Omental fat pad (tissue), 3 donors: ENCODE measurements at regions not wholly inside any gene's neighbourhood (a gene's known extent, or its start where the extent isn't known, plus 50 kb on each side); places are given as distances from the start of the nearest gene placed in this dataset.

ENCODE experiments used
- ATAC-seq: fragments of 150-250 bp; one replicate; pipeline ENCODE4 v1.9.1; 2016; ENCODE audit warnings: mild to moderate bottlenecking, moderate library complexity; ENCODE audit not compliant: low FRiP score
- DNase-seq: peaks from one replicate; pipeline ENCODE4 v3.0.0-alpha.2; 2019; ENCODE audit warnings: low spot score
- TF ChIP-seq, protein P1 (sequence below), 3 donors: fragments of 450-650 bp; IDR thresholded peaks; one replicate each; pipeline ENCODE4 v1.5.1; 2016 to 2017; ENCODE audit warnings: antibody characterized with exemption in 3 of 3, mild to moderate bottlenecking in 3 of 3, moderate library complexity in 2 of 3

DNA sequence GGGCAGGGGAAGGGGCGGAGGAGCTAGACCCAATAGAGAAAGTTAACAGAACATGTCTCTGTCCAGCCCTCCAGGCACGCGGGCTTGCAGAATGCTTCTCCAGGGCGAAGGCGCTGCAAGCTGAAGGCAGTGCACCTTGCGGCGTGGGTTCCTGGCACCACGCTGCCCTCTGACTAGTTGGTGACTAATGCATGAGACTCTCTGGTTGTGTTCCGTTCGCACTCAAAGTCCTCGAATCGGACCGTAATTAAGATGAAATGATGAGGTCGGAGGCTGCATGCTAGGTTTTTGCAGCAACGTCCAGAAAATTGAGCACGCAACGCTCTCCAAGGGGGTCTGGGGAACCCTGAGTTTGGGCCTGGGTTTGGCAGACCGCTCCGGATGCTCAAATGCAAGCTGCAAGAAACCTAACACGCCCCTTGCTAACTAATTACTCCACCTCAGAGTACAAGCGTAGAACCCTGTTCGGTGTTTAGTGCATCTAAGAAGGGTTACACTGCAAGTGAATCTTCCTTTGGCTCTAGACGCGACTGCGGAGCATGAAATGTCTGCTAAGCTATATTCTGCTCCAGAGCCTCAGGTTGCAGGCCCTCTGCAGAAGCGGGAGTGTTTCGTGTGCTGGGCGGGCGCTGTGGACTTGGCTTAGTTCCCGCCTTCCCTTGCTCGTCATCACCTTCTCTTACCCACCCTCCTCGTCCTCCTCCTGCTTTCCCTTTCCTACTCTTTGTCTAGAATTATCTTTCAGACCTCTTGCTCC, 57.1 kb upstream of the NKAP start:
- TF ChIP-seq, protein P1, sequence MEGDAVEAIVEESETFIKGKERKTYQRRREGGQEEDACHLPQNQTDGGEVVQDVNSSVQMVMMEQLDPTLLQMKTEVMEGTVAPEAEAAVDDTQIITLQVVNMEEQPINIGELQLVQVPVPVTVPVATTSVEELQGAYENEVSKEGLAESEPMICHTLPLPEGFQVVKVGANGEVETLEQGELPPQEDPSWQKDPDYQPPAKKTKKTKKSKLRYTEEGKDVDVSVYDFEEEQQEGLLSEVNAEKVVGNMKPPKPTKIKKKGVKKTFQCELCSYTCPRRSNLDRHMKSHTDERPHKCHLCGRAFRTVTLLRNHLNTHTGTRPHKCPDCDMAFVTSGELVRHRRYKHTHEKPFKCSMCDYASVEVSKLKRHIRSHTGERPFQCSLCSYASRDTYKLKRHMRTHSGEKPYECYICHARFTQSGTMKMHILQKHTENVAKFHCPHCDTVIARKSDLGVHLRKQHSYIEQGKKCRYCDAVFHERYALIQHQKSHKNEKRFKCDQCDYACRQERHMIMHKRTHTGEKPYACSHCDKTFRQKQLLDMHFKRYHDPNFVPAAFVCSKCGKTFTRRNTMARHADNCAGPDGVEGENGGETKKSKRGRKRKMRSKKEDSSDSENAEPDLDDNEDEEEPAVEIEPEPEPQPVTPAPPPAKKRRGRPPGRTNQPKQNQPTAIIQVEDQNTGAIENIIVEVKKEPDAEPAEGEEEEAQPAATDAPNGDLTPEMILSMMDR (IDR thresholded peaks at IDR 0.05) = no peak
- no peak for DNase-seq
- ATAC-seq = no peak

DNA sequence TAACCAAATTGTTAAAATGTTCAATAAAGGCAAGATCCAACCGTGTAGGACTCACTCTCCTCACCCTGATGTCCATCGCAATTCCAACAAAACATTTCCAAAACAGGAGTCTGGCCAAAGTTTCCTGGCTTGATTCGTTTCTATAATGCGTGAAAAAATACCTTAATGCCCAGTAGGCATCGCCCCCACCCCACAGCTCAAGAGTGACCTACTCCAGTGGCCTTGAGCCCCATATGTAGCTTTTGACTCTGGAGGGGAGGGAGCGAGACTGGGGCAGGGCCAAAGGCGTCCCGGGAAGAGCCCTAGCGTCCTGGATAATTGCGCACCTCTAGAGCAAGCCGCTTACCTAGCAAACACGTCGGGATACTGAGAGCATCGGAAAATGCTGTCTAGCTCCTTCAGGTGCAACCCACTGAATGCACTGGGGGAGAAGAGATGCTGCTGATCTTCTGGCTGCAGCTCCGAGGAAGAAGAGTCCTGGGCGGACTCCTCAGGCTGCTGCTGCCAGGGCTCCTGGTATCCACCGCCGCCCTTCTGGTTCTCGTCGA, 55.6 kb upstream of the NKAP start:
- ATAC-seq = no peak
- no peak for DNase-seq
- TF ChIP-seq, protein P1 (IDR thresholded peaks at IDR 0.05) = no peak

DNA sequence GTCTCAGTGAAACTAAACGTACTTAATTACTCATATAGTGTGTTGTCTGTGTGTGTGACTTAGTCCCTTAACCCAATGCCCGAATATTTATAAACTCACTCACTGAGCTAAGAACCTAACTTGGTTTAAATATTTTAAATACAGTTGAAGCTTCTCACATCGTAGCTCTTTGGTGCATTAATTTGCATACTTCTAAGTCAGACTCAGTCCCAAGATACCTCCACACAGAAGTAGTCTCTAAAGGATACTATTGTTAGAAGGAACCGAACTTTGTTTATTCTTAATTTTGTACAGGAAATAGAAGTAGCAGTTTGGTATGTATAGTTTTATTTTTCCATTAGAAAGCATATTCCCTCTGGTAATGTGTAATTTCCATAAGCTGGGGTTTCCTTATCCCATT, 54.0 kb upstream of the NKAP start:
- no peak for ATAC-seq
- DNase-seq = no peak
- TF ChIP-seq, protein P1 (IDR thresholded peaks at IDR 0.05) = no peak

DNA sequence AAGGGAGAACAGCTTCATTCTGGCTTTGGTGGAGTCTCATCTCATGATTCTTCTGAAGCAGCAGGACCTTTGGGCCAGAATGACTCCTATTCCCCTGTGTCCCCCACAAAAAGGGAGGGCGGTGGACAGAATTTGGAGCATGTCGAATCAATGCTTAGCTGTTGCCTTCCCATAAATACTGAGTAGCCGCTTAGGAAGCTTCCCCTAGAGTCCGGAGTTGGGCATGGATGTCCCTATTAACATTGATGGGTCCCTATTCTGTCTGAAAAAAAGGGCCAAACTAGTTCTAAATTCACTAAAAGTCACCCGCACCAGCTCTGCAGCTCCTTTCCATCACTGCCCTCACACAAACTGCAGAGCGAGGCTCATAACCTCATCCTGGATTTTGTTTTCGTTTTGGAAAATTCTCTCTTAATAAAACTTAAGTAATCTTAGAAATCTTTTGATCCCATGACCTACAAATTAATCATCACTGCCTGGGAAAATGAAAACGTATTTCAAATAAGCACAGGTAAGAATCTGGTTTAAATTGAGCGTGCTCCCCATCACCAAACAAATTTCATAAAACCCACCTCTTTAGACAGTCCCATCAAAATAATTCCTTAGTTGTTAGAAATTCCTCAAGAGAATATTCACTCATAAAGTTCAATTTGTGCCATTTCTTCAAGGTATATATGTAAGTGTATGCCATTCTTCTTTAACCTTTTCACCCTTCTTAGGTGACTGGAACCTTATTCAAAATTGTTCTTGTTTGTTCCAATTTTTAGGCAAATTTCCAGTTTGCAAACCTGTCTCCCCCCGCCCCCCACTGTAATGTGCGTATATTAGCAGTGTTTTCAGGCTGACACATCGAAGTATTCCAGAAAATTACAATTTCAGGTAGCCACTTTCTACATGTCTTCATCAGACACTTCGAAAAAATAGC, 53.3 kb upstream of the NKAP start:
- ATAC-seq (no peak), DNase-seq (no peak)
- TF ChIP-seq, protein P1 (IDR thresholded peaks at IDR 0.05) = no peak

DNA sequence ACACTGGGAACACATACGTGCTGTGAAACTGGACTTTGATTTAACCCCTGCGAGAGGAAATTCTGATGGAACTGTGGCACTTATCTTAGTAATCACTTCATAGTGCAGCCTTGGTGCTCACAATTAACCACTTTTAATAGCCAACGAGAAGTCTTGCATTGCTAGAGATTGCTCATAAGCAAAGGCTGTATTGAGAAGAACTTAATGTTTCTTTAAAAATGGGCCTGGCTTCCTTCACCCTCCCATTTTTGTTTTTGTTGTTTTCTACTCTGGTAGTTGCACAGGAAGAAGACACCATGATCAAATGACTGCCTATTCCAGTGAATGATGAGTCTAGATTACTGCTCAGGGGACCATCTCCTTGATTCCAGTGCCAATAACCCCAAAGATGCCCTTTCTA, 52.5 kb upstream of the NKAP start:
- TF ChIP-seq, protein P1 (IDR thresholded peaks at IDR 0.05) = no peak
- ATAC-seq (no peak), DNase-seq (no peak)
